ENCODE measurements at regions not wholly inside any gene's neighbourhood (a gene's known extent, or its start where the extent isn't known, plus 50 kb on each side); places are given as distances from the start of the nearest gene placed in this dataset.

DNA sequence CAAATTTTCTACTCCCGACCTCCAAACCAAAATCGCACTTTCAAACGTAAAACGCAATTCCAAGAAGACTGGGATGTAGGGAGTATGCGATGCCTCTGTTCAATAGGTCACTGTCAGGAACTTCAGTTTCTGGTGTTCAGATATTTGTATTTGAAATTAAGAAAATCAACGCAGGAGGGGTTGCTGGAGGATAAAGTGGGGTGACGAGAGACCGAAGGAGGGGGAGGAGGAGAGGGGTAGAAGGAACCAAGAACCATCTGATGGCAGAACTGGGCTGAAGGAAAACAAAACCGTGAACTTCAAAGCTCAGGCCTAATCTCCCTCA is 293.8 kb upstream of the NFE2L3 start:
- TF ChIP-seq, protein P1, sequence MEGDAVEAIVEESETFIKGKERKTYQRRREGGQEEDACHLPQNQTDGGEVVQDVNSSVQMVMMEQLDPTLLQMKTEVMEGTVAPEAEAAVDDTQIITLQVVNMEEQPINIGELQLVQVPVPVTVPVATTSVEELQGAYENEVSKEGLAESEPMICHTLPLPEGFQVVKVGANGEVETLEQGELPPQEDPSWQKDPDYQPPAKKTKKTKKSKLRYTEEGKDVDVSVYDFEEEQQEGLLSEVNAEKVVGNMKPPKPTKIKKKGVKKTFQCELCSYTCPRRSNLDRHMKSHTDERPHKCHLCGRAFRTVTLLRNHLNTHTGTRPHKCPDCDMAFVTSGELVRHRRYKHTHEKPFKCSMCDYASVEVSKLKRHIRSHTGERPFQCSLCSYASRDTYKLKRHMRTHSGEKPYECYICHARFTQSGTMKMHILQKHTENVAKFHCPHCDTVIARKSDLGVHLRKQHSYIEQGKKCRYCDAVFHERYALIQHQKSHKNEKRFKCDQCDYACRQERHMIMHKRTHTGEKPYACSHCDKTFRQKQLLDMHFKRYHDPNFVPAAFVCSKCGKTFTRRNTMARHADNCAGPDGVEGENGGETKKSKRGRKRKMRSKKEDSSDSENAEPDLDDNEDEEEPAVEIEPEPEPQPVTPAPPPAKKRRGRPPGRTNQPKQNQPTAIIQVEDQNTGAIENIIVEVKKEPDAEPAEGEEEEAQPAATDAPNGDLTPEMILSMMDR (conservative IDR thresholded peaks at IDR 0.05 in 1 of 2, IDR thresholded peaks at IDR 0.05 in 1 of 2; ENCODE audit: low read depth in 1 of 2, low read length in 2 of 2), result no peak
- TF ChIP-seq EZH2 (IDR thresholded peaks at IDR 0.05; ENCODE audit: low read length, missing control alignments), result no peak
